ENCODE measurements at regions not wholly inside any gene's neighbourhood (a gene's known extent, or its start where the extent isn't known, plus 50 kb on each side); places are given as distances from the start of the nearest gene placed in this dataset.
A peak's percentile ranks its signal among the peaks of the same experiment; 100 is the strongest.
"Not testable (repeated sequence)": the region's sequence is repeated elsewhere in the genome, so short reads cannot be mapped to it uniquely, and the experiment has no call there.

DNA sequence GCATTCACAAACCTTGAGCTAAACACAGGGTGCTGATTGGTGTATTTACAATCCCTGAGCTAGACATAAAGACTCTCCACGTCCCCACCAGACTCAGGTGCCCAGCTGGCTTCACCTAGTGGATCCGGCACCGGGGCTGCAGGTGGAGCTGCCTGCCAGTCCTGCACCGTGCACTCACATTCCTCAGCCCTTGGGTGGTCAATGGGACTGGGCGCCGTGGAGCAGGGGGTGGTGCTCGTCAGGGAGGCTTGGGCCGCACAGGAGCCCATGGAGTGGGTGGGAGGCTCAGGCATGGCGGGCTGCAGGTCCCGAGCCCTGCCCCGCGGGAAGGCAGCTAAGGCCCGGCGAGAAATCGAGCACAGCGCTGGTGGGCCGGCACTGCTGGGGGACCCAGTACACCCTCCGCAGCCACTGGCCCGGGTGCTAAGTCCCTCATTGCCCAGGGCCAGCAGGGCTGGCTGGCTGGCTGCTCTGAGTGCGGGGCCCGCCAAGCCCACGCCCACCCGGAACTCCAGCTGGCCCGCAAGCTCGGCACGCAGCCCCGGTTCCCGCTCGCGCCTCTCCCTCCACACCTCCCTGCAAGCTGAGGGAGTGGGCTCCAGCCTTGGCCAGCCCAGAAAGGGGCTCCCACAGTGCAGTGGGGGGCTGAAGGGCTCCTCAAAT, 622.2 kb upstream of the ADGRL2 start:
- not testable (repeated sequence) for FAIRE-seq; DNase-seq (ENCODE audit: low spot score)

DNA sequence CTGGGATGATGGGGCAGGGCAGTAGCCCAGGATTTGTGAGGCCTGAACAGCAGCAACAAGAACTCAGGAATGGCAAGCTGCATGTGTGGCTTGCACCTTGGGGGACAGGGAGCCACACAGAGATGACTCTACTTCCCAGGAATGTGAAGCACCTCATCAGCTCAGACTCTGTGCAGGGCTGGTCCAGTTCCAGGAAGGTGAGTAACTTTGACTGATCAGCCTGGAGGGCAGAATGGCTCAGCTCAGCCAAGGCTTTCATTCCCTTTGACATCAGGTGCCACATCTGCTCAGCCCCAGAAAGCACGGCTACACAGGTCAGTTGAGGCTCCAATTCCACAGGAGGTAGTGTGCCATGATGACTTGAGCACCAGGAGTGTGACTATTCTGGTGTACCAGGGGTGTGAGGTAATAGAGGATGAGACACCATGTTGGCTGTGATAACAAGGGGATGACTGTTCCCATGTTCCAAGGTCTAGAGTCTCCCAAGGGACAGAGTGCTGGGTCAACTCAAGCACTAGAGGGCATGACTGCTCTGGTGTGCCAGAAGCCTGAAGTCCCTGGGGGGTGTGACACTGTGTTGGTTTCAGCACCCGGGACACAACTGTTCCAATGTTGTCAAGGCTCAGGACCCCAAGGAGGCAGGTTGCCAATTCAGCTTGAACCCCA, 625.8 kb upstream of the ADGRL2 start:
- DNase-seq (ENCODE audit: low spot score) (peak; percentile 84), FAIRE-seq (peak; percentile 87)

DNA sequence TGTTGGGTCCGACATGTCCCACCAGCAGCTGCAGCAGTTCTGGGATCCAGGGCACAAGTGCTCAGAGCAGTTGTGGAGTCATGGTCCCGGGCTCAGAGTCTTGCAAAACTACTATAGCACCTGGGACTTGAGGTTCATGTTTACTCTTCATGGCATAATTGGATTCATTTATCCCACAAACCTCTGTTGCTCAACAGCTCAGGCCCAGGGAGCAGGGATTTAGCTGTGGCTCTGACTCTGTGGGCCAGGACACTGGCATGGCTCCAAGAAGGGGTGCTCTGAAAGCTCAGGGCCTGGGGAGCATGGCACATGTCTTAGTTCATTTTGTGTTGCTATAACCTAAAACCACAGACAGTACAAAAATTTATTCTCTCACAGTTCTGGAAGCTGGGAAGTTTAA, 626.7 kb upstream of the ADGRL2 start:
- DNase-seq (ENCODE audit: low spot score) (peak; percentile 17), FAIRE-seq (no peak)

DNA sequence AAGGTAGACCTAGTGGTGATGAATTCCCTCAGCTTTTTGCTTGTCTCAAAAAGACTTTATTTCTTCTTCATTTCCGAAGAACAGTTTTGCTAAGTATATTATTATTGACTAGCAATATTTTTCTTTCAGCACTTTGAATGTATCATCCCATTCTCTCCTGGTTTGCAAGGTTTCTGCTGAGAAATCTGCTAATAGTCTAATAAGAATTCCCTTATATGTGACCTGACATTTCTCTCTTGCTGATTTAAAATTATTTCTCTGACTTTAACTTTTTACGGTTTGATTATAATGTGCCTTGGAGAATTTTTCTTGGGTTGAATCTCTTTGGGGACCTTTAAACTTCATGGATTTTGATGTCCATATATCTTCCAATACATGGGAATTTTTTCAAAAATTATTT, 628.3 kb upstream of the ADGRL2 start:
- FAIRE-seq (no peak), DNase-seq (ENCODE audit: low spot score) (no peak)

DNA sequence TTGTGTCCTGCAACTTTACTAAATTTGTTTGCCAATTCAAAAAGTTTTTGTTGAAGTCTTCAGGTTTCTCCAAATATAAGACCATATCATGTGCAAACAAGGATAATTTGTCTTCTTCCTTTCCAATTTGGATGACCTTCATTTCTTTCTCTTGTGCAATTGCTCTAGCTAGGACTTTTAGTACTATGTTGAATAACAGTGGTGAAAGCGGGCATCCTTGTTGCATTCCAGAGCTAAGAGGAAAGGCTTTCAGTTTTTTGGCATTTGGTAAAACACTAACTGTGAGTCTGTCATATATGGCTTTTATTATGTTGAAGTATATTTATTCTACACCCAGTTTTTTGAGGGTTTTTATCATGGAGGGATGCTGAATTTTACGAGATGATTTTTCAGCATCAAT, 630.0 kb upstream of the ADGRL2 start:
- DNase-seq (ENCODE audit: low spot score) (no peak), FAIRE-seq (no peak)

DNA sequence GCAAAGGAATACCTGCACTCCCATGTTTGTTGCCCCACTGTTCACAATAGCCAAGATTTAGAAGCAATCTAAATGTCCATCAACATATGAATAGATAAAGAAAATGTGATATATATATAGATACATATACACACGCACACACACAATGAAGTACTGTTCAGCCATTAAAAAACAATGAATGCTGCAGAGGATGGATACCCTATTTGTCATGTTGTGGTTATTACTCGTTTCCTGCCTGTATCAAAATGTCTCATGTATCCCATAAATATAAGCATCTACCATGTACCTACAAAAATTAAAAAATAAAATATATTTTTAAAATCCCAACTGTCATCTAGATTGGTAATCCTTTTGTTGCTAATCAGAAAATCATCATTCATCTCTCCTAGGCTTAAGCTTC, 634.8 kb upstream of the ADGRL2 start:
- FAIRE-seq (no peak), DNase-seq (ENCODE audit: low spot score) (no peak)

DNA sequence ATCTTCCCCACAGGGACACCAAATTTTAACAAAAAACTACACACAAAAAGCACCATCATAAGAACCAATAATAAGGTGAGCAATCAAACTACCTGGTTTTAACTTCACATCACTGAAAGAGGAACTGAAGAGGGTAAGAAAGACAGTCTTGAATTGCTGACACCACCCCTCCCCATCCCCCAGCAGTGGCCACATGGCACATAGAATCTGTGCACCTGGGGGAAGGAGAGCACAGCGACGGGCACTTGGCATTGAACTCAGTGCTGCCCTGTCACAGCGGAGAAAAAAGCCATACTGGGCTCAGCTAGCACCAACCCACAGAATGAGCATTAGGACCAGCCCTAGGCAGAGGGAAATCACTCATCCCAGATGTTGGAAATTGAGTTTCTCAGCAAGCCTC, 640.0 kb upstream of the ADGRL2 start:
- DNase-seq (ENCODE audit: low spot score) (no peak), FAIRE-seq (no peak)

DNA sequence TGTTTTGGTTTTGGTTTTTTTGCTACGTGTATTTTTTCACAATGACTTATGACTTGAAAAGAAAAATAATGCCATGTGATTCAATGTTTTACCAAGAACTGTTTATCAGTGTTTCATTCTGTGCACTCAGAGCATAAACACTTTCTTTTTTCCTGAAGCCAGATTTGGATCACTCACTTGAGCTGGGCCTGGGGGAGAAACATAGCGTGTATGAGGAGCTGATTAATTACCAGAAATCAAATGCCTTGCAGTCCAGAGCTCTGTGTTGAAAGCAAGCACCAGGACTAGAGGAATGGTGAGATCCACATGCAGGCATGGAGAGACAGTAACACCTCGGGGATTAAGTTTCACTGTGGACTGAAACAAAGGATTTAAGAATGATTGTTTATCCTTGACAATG, 642.1 kb upstream of the ADGRL2 start:
- no peak for DNase-seq (ENCODE audit: low spot score)
- no peak for FAIRE-seq

DNA sequence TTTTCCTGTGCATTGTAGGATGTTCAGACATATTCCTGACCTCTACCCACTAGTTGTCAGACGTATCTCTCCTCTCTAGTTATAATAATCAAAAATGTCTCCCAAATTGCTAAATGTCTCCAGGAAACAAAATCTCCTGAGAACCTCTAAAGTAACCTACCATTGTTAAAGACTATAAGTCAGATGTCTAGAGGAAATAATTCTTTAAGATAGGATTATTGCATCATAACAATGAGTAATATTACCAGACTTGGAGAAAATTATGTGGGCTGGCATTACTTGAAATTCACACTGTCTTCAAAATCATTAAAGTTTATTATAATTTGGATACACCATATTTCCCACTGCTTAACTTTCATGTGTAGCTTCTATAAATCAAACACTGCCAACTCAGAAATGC, 643.0 kb upstream of the ADGRL2 start:
- no peak for FAIRE-seq
- DNase-seq (ENCODE audit: low spot score), result no peak

DNA sequence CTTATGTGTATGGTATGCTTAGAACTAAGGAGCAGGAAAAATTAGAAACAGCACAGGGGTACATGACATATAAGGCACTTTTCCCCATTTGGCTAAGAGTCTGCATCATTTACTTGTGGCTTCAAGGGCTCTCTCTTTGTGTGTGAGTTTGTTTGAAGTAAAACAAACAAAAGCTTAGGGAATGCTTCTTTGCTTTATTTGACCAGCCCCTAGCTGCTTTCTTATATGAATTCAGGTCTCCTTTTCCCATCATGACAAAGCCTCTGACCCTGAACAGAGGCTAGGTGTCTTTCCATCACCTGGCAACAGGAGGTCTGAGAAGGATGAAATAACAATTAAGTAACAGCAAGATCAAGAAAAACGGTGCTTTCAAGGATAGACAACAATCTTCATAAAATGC, 643.8 kb upstream of the ADGRL2 start:
- FAIRE-seq (no peak), DNase-seq (ENCODE audit: low spot score) (no peak)

DNA sequence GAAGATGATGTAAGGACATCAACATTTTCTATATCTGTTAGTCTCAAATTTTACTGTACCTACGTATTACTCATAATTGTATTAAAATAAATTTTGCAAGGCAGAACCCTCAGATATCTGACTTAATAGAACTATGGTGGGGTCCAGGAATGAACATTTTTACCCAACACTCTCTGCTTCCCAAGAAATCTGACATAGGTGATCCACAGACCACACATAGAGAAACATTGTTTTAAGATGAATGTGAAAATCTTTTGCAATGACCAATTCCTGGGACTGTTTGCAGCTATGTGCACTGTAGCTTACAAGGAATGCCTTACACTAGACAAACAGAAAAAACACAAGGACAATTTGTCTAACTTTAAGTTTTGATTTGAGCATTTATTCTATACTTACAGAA, 645.6 kb upstream of the ADGRL2 start:
- DNase-seq (ENCODE audit: low spot score), result no peak
- no peak for FAIRE-seq

DNA sequence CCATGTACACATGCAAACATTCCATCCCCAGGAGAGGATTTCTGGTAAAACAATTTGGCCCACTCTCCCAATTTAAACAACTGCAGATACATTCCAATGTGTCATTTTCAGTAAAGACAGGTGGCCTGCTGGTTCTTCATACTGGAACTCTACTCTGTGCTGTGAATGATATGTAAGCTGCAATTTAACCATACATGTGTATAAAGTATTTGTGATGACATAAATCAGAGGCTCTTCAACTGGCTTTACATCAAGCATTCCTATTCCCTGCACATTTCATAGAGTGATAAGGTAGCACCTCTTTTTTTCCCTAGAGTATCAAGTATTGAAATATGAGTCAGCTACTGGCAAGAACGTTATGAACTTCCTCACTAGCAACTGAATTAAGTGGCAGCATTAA, 649.5 kb upstream of the ADGRL2 start:
- no peak for DNase-seq (ENCODE audit: low spot score)
- FAIRE-seq, result no peak

DNA sequence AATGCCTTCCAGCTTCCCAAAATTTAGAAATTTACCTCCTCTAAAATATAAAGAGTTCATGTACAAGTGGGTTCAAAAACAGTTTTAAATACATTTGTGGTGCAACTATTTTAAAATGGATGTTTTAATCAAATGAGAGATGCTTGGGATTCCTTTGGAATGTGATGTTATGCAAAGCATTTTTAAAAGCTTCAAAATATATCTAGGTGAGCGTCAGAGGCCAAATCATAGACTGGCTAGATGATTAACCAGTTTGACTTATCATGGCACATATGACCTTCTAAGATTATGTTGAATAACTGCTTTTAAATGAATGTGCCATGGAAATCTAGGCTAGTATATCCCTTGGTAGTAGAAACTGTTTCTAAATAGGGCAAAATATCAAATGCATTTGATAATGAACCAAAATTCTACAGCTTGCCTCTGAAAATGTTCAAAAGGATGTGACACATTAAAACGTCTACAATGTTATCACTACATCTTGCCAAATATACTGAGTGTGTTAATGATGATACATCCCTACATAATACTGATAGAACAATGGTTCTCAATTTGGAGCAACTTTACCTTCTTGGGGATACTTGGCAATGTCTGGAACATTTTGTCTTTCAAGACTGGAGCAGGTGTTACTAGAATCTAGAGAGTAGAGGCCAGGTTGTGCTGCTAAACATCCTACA, 650.9 kb upstream of the ADGRL2 start:
- DNase-seq (ENCODE audit: low spot score), result no peak
- no peak for FAIRE-seq

DNA sequence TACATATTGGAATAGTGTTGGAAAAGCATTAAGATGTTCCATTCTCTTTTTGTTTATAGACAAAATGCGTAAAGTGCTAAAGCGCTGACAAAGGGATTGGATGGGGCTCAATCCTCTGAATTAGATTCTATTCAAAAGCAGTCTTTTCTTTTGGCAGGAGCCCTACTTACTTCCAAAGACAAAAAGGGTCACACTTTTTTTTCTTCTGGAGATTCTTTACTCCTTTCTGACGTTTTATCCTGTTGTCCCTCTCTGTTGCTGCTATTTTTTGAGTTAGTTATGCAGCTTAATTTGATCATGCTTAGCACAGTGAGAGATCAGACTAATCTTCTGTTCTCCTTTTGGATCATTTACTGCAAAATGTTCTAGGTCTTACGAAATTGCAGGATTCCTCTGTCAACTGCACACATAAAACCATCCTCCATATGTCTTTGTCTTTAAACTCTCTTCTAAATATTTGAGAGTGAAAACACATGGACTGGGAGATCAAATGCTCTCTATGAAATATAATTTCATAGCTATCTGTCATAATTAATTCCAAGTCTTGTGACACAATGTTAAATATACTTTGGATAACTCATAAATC, 656.4 kb upstream of the ADGRL2 start:
- DNase-seq (ENCODE audit: low spot score) (no peak), FAIRE-seq (no peak)

DNA sequence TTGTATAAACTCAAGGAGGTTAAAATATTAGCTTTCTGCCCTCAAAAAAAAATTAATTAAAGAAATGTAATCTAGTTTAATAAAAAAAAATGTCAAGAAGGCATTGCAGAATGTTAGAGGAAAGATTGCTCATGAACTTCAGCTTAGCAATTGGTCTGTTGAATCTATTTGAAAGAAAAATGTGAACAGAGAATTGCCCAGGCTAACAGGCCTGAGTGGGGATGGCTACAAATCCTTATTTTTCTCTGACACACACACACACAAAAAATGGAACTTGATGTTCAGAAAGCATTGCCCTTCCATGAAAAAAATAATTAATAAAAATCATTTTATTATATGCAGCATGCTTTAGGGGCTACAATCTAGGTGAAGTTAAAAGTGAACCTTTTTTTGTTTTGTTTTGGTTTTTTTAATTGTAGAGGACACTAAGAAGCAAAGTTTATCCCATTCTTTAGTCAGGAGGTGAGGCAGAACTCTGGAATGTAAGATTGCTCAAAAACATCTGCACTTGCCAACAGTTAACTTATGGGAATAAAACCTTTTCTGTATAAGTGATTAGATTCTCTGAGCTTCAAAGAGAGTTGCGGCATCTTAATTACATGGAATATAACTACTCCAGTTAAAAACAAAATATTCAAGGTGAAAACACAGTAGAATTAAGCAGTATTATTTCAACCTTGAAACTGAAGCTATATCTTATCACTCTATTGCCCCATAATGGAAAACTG, 658.5 kb upstream of the ADGRL2 start:
- FAIRE-seq (no peak), DNase-seq (ENCODE audit: low spot score) (no peak)

DNA sequence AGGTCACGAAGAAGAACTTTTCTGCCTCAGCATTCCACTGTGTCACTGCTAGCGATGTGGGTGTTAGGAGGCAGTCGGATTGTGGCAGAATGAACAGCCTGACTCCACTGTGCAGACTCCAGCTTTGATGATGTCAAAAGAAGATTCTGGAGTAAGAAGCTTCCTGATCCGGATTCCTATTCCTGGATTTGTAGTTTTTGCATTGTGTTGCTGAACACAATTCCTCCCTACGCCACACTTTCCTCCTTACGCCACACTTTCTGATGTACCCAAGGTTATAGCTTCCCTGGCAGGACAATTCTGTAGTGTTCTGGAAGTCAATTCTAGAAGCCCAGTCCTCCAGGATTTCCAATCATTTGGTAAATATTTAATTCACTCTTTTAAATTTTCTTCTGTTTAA, 665.2 kb upstream of the ADGRL2 start:
- DNase-seq (ENCODE audit: low spot score) (no peak), FAIRE-seq (no peak)

DNA sequence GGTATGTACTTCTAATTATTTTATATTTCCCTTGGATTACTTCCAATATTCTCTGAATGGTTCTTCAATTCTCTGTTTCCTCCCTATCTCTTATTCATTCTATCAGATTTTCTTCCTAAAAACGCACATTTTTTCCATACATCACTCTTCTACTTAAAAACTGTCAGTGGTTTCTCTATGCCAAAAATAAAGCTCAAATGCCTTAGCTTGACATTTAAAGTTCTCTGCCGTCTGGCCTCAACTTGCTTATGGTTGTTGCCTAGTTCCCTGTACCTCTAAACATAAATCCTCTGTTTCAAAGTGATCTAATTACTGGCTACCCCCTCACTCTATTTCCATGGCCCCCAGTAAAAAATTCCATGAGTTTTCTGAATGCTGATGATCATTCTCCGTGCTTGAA, 671.0 kb upstream of the ADGRL2 start:
- no peak for FAIRE-seq

DNA sequence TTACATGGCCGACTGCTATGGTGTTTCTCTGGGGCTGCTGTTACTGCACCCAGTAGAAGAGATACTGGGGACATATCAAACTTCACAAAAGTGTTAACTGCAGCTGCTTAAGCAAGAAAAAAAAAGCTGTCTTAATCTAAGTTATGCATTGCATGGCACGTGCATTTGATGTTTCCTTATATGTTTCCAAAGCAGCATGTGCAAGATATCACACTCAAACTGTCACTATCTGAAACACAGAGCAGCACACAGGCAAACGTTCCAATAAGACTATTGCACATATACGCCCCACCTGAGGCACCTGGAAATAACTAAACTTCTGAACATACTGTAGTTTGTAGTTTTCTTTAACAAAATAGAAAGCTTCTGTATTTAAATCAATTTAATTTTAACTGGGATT, 671.4 kb upstream of the ADGRL2 start:
- FAIRE-seq, result no peak
- DNase-seq (ENCODE audit: low spot score), result no peak

More for the DNA sequence above, 671.0 kb upstream of the ADGRL2 start:
- DNase-seq (ENCODE audit: low spot score), result no peak

DNA sequence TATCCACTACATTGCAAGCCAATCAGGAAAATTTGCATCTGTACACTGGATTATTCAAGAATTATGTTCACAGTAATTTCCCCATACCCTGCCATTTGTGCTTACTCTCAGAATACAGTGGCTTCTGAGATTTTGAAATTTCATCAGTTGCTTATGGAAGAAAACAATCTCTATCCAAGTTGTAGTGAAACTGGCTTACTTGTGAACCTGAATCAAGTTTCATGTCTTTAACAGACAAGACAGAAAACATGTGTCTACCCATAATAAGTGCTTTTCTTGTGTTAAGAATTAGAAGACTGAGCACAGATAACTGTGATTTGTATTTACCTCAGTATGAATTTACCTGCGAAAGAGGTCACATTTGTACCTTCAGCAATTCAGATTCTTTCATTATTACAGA, 672.7 kb upstream of the ADGRL2 start:
- no peak for FAIRE-seq
- DNase-seq (ENCODE audit: low spot score), result no peak

DNA sequence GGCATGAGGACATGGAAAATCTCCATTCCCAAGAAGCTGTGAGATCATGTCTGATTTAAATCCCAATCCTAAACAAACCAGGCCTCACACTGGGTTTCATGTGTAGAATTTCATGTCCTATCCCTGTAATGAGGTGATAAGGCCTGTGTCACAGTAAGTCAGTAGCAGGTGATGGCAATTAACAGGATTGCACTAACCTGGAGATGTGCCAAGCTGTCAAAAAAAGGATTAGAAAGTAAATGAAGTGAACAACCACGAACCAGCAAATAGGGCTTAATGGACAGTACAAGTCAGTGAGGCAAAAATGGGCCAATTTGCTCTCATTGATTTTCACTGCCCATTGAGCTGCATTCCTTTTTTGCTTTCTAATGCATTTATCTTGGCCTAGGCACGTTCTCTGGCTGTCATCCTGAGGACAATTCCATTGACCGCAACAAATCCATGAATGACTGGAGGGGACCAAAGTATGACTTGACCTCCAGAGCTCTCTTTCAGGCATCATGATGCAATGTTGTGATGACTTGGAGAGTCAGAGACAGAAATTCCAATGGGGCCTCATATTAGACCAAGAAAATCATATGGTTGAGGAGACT, 673.6 kb upstream of the ADGRL2 start:
- FAIRE-seq (no peak), DNase-seq (ENCODE audit: low spot score) (no peak)

DNA sequence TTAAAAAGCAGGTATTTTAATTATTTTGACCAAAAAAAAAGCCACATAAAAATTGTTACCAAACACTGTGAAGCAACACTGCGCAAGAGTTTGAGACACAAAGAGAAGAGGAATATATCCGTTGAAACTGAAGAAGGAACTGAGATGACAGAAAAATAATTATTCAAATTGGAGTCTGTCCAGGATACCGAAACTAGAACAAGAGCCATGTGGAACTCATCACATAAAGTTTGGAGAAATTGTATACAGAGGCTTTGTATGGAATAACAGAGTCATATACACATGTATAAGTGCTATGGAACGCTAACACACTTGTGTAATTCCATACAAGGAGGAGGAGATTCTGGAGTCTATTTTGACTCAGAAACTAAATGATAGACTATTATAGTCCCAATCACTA, 675.1 kb upstream of the ADGRL2 start:
- no peak for FAIRE-seq

More for the DNA sequence above, 675.1 kb upstream of the ADGRL2 start:
- no peak for DNase-seq (ENCODE audit: low spot score)

Data from urothelium cell line (cell line).